HepG2 (cell line): ENCODE measurements at regions not wholly inside any gene's neighbourhood (a gene's known extent, or its start where the extent isn't known, plus 50 kb on each side); places are given as distances from the start of the nearest gene placed in this dataset.

Experiments used
- ATF6 ChIP-seq: sonication (generic); formaldehyde crosslinking; conservative IDR thresholded peaks from 2 replicates; pipeline ENCODE4 v1.4.0; 2020; ENCODE audit warnings: missing genetic modification reagents
- BCLAF1 ChIP-seq: fragments of 450-650 bp; IDR thresholded peaks from 2 replicates; pipeline ENCODE4 v1.6.1; 2017; ENCODE audit warnings: mild to moderate bottlenecking
- CEBPG ChIP-seq: IDR thresholded peaks from 2 replicates; pipeline ENCODE4 v1.6.1; 2016
- DPF2 ChIP-seq: sonication (generic); formaldehyde crosslinking; IDR thresholded peaks from 2 replicates; pipeline ENCODE4 v1.4.0; 2020; ENCODE audit warnings: mild to moderate bottlenecking, low read depth, missing genetic modification reagents, borderline replicate concordance
- EP300 ChIP-seq, 3 experiments: sonication (generic) in 1 of 3; formaldehyde crosslinking in 1 of 3; IDR thresholded peaks; 2 replicates each; pipeline versions ENCODE4 v1.5.1 to v1.6.1; 2011 to 2020; ENCODE audit warnings: low read depth in 2 of 3, low read length in 2 of 3, borderline replicate concordance in 1 of 3, improper control_type of control experiment in 1 of 3, mild to moderate bottlenecking in 1 of 3, missing genetic modification reagents in 1 of 3, moderate library complexity in 1 of 3
- FOXK1 ChIP-seq: sonication (generic); formaldehyde crosslinking; IDR thresholded peaks from 2 replicates; pipeline ENCODE4 v1.4.0; 2020; ENCODE audit warnings: low read depth, missing genetic modification reagents, borderline replicate concordance
- HNRNPLL ChIP-seq: fragments of 200-400 bp; formaldehyde crosslinking; IDR thresholded peaks from 2 replicates; pipeline ENCODE4 v1.6.1; 2017; ENCODE audit warnings: mild to moderate bottlenecking, low read depth, low read length; ENCODE audit not compliant: poor library complexity, severe bottlenecking
- IKZF1 ChIP-seq: fragments of 450-650 bp; IDR thresholded peaks from 2 replicates; pipeline ENCODE4 v1.7.1; 2016
- KAT8 ChIP-seq: IDR thresholded peaks from 2 replicates; pipeline ENCODE4 v1.6.1; 2016; ENCODE audit warnings: missing genetic modification reagents, missing compliant biosample characterization
- MAFF ChIP-seq: IDR thresholded peaks from 2 replicates; pipeline ENCODE4 v1.6.1; 2011; ENCODE audit warnings: low read depth, low read length, improper control_type of control experiment
- NRL ChIP-seq: sonication (generic); formaldehyde crosslinking; IDR thresholded peaks from 2 replicates; pipeline ENCODE4 v1.5.0; 2020; ENCODE audit warnings: missing genetic modification reagents, mild to moderate bottlenecking, moderate library complexity, borderline replicate concordance
- PRDM15 ChIP-seq: sonication (generic); formaldehyde crosslinking; IDR thresholded peaks from 2 replicates; pipeline ENCODE4 v1.4.0; 2020; ENCODE audit warnings: missing genetic modification reagents
- RELA ChIP-seq: sonication (generic); formaldehyde crosslinking; IDR thresholded peaks from 2 replicates; pipeline ENCODE4 v1.4.0; 2020; ENCODE audit warnings: missing genetic modification reagents
- SMC3 ChIP-seq: IDR thresholded peaks from 2 replicates; pipeline ENCODE4 v1.6.1; 2011; ENCODE audit warnings: low read length, improper control_type of control experiment
- SP5 ChIP-seq: IDR thresholded peaks from 2 replicates; pipeline ENCODE4 v1.6.1; 2016; ENCODE audit warnings: low read depth, borderline replicate concordance
- SRSF1 ChIP-seq: fragments of 200-400 bp; formaldehyde crosslinking; optimal IDR thresholded peaks from 2 replicates; pipeline ENCODE3; 2017; ENCODE audit warnings: mild to moderate bottlenecking, low read depth, low read length, moderate library complexity
- TRIM24 ChIP-seq: sonication (generic); formaldehyde crosslinking; IDR thresholded peaks from 2 replicates; pipeline ENCODE4 v1.8.0; 2022; ENCODE audit warnings: mild to moderate bottlenecking, missing genetic modification reagents
- ZFP37 ChIP-seq: sonication (generic); formaldehyde crosslinking; IDR thresholded peaks from 2 replicates; pipeline ENCODE4 v1.4.0; 2020; ENCODE audit warnings: missing genetic modification reagents, borderline replicate concordance
- ZFP82 ChIP-seq: sonication (generic); formaldehyde crosslinking; IDR thresholded peaks from 2 replicates; pipeline ENCODE4 v1.5.1; 2020; ENCODE audit warnings: mild to moderate bottlenecking, missing genetic modification reagents, borderline replicate concordance
- ZNF17 ChIP-seq: sonication (generic); formaldehyde crosslinking; IDR thresholded peaks from 2 replicates; pipeline ENCODE4 v1.5.0; 2020; ENCODE audit warnings: mild to moderate bottlenecking, missing genetic modification reagents
- ZNF678 ChIP-seq: sonication (generic); formaldehyde crosslinking; IDR thresholded peaks from 2 replicates; pipeline ENCODE4 v1.4.0; 2020; ENCODE audit warnings: mild to moderate bottlenecking, missing genetic modification reagents
- ZSCAN21 ChIP-seq: sonication (generic); formaldehyde crosslinking; IDR thresholded peaks from 2 replicates; pipeline ENCODE4 v1.8.0; 2022; ENCODE audit warnings: mild to moderate bottlenecking, missing genetic modification reagents, moderate library complexity, borderline replicate concordance

- 0 out of 2 replicates have a peak, but pooled peaks have one; percentile 52 for TF ChIP-seq PRDM15
- TF ChIP-seq SRSF1: no peak
- peak; percentile 48; the same call in 1 of the 2 replicates for TF ChIP-seq ZFP37 (CRISPR knock-in tag)
- TF ChIP-seq ZSCAN21 (CRISPR knock-in tag): no peak
- TF ChIP-seq DPF2 (CRISPR knock-in tag): peak; percentile 64; the same call in 1 of the 2 replicates
- TF ChIP-seq NRL (CRISPR knock-in tag): no peak
- no peak for TF ChIP-seq ZFP82 (CRISPR knock-in tag)
- TF ChIP-seq BCLAF1: no peak
- no peak for TF ChIP-seq ZNF678 (CRISPR knock-in tag)
- TF ChIP-seq RELA: no peak
- TF ChIP-seq TRIM24 (CRISPR knock-in tag): no peak
- no peak for TF ChIP-seq HNRNPLL
- TF ChIP-seq KAT8 (CRISPR knock-in tag): peak; percentile 25; the same call in 1 of the 2 replicates
- no peak for TF ChIP-seq MAFF
- no peak for TF ChIP-seq SP5 (CRISPR knock-in tag)
- no peak for TF ChIP-seq IKZF1
- no peak for TF ChIP-seq CEBPG (CRISPR knock-in tag)
- no peak for TF ChIP-seq ZNF17 (CRISPR knock-in tag)
- no peak for TF ChIP-seq ATF6 (CRISPR knock-in tag)
- no peak for TF ChIP-seq FOXK1 (CRISPR knock-in tag)
- peak in 1 of 2 experiments; percentile 39; a peak in 1 of 4 replicates for TF ChIP-seq EP300 (IDR thresholded peaks at IDR 0.05; ENCODE audit: low read depth in 2 of 2, low read length in 2 of 2)
- TF ChIP-seq EP300 (CRISPR knock-in tag; IDR thresholded peaks at IDR 0.05; ENCODE audit: borderline replicate concordance): 0 out of 2 replicates have a peak, but pooled peaks have one; percentile 14
- TF ChIP-seq SMC3: no peak
Observed at GRCh38 chr11:14583252-14584034, 60.2 kb upstream of the PDE3B start (continued).
